Vagina (tissue), 2 donors: ENCODE measurements at regions not wholly inside any gene's neighbourhood (a gene's known extent, or its start where the extent isn't known, plus 50 kb on each side); places are given as distances from the start of the nearest gene placed in this dataset.

Experiments
- DNase-seq, 2 donors: peaks; one replicate each; pipeline ENCODE4 v3.0.0-alpha.2; 2017; ENCODE audit errors: extremely low spot score in 2 of 2
- H3K27ac ChIP-seq: fragments of 200-600 bp; sonication (generic); one replicate; pipeline ENCODE4 v1.5.1; 2019
- H3K27me3 ChIP-seq: fragments of 200-600 bp; sonication (generic); one replicate; pipeline ENCODE4 v1.5.1; 2019
- H3K36me3 ChIP-seq, 2 donors: fragments of 200-600 bp; sonication (generic); one replicate each; pipeline ENCODE4 v1.5.1; 2017 to 2019
- H3K4me1 ChIP-seq: fragments of 200-600 bp; sonication (generic); one replicate; pipeline ENCODE4 v1.5.1; 2019
- H3K4me3 ChIP-seq, 2 donors: fragments of 200-600 bp; sonication (generic); 1 replicate in 1 of 2; 2 replicates in 1 of 2; pipeline ENCODE4 v1.5.1; 2016 to 2019
- H3K9me3 ChIP-seq: fragments of 200-600 bp; sonication (generic); one replicate; pipeline ENCODE4 v1.5.1; 2019
- CTCF ChIP-seq, 3 experiments: fragments of 450-650 bp in 2 of 3; fragments of 200-600 bp in 1 of 3; sonication (generic) in 1 of 3; IDR thresholded peaks; one replicate each; pipeline ENCODE4 v1.5.1; 2017 to 2019; ENCODE audit warnings: antibody characterized with exemption in 3 of 3, mild to moderate bottlenecking in 2 of 3, moderate library complexity in 2 of 3
- POLR2A ChIP-seq, 2 donors: fragments of 450-650 bp; IDR thresholded peaks; one replicate each; pipeline ENCODE4 v1.6.1; 2017; ENCODE audit warnings: antibody characterized with exemption in 2 of 2, mild to moderate bottlenecking in 2 of 2, moderate library complexity in 2 of 2
- POLR2AphosphoS5 ChIP-seq, 2 donors: sonication (generic); formaldehyde crosslinking; IDR thresholded peaks; one replicate each; pipeline ENCODE4 v1.9.0; 2017; ENCODE audit warnings: antibody characterized with exemption in 2 of 2, mild to moderate bottlenecking in 2 of 2, low read depth in 1 of 2; ENCODE audit not compliant: insufficient read depth in 1 of 2
- intact Hi-C: fragments of 100-400 bp; cut with DNase I; formaldehyde crosslinking; loops from one replicate; pipeline ENCODE4 v1.15.1; 2023

- Histone ChIP-seq H3K4me3 (no peak overlapping the region), H3K27me3 (no peaks in the 10 kb centered on the region), H3K4me1 (peaks cover 13% of the 10 kb centered on the region), H3K36me3 (no peaks in the 10 kb centered on the region), H3K9me3 (no peaks in the 10 kb centered on the region), H3K27ac (no peak overlapping the region)
- TF ChIP-seq POLR2AphosphoS5 (IDR thresholded peaks at IDR 0.05; ENCODE audit: insufficient read depth in 1 of 2, low read depth in 1 of 2) = no peak
- no peak for TF ChIP-seq CTCF (IDR thresholded peaks at IDR 0.05)
- no peak for TF ChIP-seq POLR2A (IDR thresholded peaks at IDR 0.05)
- DNase-seq = no peak
- intact Hi-C loops = no loop called here
Measured at GRCh38 chr3:154766765-154767503, 313.2 kb upstream of the MME start.

GRCh38 chr3:154764856-154765640, 315.1 kb upstream of the MME start:
- Histone ChIP-seq H3K27ac (no peak overlapping the region), H3K27me3 (no peaks in the 10 kb centered on the region), H3K9me3 (no peaks in the 10 kb centered on the region), H3K4me3 (no peak overlapping the region), H3K4me1 (peaks cover 13% of the 10 kb centered on the region), H3K36me3 (no peaks in the 10 kb centered on the region)
- TF ChIP-seq POLR2A (IDR thresholded peaks at IDR 0.05) (no peak), POLR2AphosphoS5 (IDR thresholded peaks at IDR 0.05; ENCODE audit: insufficient read depth in 1 of 2, low read depth in 1 of 2) (no peak), CTCF (IDR thresholded peaks at IDR 0.05) (no peak)
- no peak for DNase-seq
- intact Hi-C loops = no loop called here

GRCh38 chr3:154762486-154762885, 317.6 kb upstream of the MME start:
- Histone ChIP-seq H3K9me3 (no peaks in the 10 kb centered on the region), H3K27ac (no peak overlapping the region), H3K27me3 (no peaks in the 10 kb centered on the region), H3K36me3 (no peaks in the 10 kb centered on the region), H3K4me1 (peaks cover 13% of the 10 kb centered on the region), H3K4me3 (no peak overlapping the region)
- intact Hi-C loops = no loop called here
- DNase-seq = no peak
- no peak for TF ChIP-seq CTCF (IDR thresholded peaks at IDR 0.05)
- TF ChIP-seq POLR2A (IDR thresholded peaks at IDR 0.05) = no peak
- TF ChIP-seq POLR2AphosphoS5 (IDR thresholded peaks at IDR 0.05; ENCODE audit: insufficient read depth in 1 of 2, low read depth in 1 of 2) = no peak

GRCh38 chr3:154759966-154760365, 320.2 kb upstream of the MME start:
- intact Hi-C loops = no loop called here

More at GRCh38 chr3:154759966-154760365, 320.2 kb upstream of the MME start:
- H3K27me3 ChIP-seq = no peaks in the 10 kb centered on the region
- no peak for DNase-seq
- H3K4me1 ChIP-seq = peaks cover 5% of the 10 kb centered on the region
- no peak overlapping the region for H3K27ac ChIP-seq
- no peak overlapping the region for H3K4me3 ChIP-seq
- no peaks in the 10 kb centered on the region for H3K9me3 ChIP-seq
- no peak for TF ChIP-seq CTCF (IDR thresholded peaks at IDR 0.05)
- no peak for TF ChIP-seq POLR2AphosphoS5 (IDR thresholded peaks at IDR 0.05; ENCODE audit: insufficient read depth in 1 of 2, low read depth in 1 of 2)
- TF ChIP-seq POLR2A (IDR thresholded peaks at IDR 0.05) = no peak
- H3K36me3 ChIP-seq = no peaks in the 10 kb centered on the region
